ENCODE measurements at regions not wholly inside any gene's neighbourhood (a gene's known extent, or its start where the extent isn't known, plus 50 kb on each side); places are given as distances from the start of the nearest gene placed in this dataset.

- Histone ChIP-seq H3K27me3 (ENCODE audit: insufficient read depth, poor library complexity, severe bottlenecking) (no peaks in the 10 kb centered on the region), H3K27ac (replicated peaks) (no peak overlapping the region), H3K4me3 (replicated peaks; ENCODE audit: insufficient read depth, low read length) (no peak overlapping the region)
- TF ChIP-seq REST (IDR thresholded peaks at IDR 0.05; ENCODE audit: insufficient replicate concordance, low read depth) (no peak), CTCF (IDR thresholded peaks at IDR 0.05; ENCODE audit: insufficient read depth, low read length) (no peak), SPI1 (IDR thresholded peaks at IDR 0.05; ENCODE audit: borderline replicate concordance, low read depth) (no peak), GABPA (IDR thresholded peaks at IDR 0.05; ENCODE audit: low read depth) (no peak), POLR2AphosphoS5 (IDR thresholded peaks at IDR 0.05; ENCODE audit: low read depth) (no peak)
- DNase-seq (ENCODE audit: low read depth in 1 of 2, low spot score in 1 of 2) = no peak
Observed at GRCh38 chr3:102896851-102897621, 462.2 kb downstream of the ZPLD1 start.

- no peak overlapping the region for H3K27ac ChIP-seq (replicated peaks)
- TF ChIP-seq CTCF (IDR thresholded peaks at IDR 0.05; ENCODE audit: insufficient read depth, low read length) = no peak
- no peak for TF ChIP-seq REST (IDR thresholded peaks at IDR 0.05; ENCODE audit: insufficient replicate concordance, low read depth)
- no peak for TF ChIP-seq SPI1 (IDR thresholded peaks at IDR 0.05; ENCODE audit: borderline replicate concordance, low read depth)
- TF ChIP-seq GABPA (IDR thresholded peaks at IDR 0.05; ENCODE audit: low read depth) = no peak
- no peak for TF ChIP-seq POLR2AphosphoS5 (IDR thresholded peaks at IDR 0.05; ENCODE audit: low read depth)
- no peak for DNase-seq (ENCODE audit: low read depth in 1 of 2, low spot score in 1 of 2)
- no peaks in the 10 kb centered on the region for H3K27me3 ChIP-seq (ENCODE audit: insufficient read depth, poor library complexity, severe bottlenecking)
- H3K4me3 ChIP-seq (replicated peaks; ENCODE audit: insufficient read depth, low read length) = no peak overlapping the region
Observed at GRCh38 chr3:102904629-102905028, 469.8 kb downstream of the ZPLD1 start.

- Histone ChIP-seq H3K27ac (replicated peaks) (no peak overlapping the region), H3K27me3 (ENCODE audit: insufficient read depth, poor library complexity, severe bottlenecking) (no peaks in the 10 kb centered on the region), H3K4me3 (replicated peaks; ENCODE audit: insufficient read depth, low read length) (no peak overlapping the region)
- DNase-seq (ENCODE audit: low read depth in 1 of 2, low spot score in 1 of 2) = no peak
- TF ChIP-seq GABPA (IDR thresholded peaks at IDR 0.05; ENCODE audit: low read depth) = no peak
- TF ChIP-seq CTCF (IDR thresholded peaks at IDR 0.05; ENCODE audit: insufficient read depth, low read length) = no peak
- TF ChIP-seq REST (IDR thresholded peaks at IDR 0.05; ENCODE audit: insufficient replicate concordance, low read depth) = no peak
- TF ChIP-seq SPI1 (IDR thresholded peaks at IDR 0.05; ENCODE audit: borderline replicate concordance, low read depth) = no peak
- TF ChIP-seq POLR2AphosphoS5 (IDR thresholded peaks at IDR 0.05; ENCODE audit: low read depth) = no peak
Observed at GRCh38 chr3:102905811-102906210, 471.0 kb downstream of the ZPLD1 start.

All from HL-60 (cell line).